Fibroblast of pulmonary artery (primary cell): ENCODE measurements at regions not wholly inside any gene's neighbourhood (a gene's known extent, or its start where the extent isn't known, plus 50 kb on each side); places are given as distances from the start of the nearest gene placed in this dataset.

Experiments used
- DNase-seq: peaks from one replicate; pipeline ENCODE4 v3.0.0-alpha.2; 2010; ENCODE audit warnings: low read depth
- H3K4me3 ChIP-seq: replicated peaks from 2 replicates; pipeline ENCODE4 v1.5.1; 2011; ENCODE audit warnings: low read depth, mild to moderate bottlenecking, control low read depth, low read length, moderate library complexity
- TF ChIP-seq, protein P1 (sequence below): IDR thresholded peaks from 2 replicates; pipeline ENCODE4 v1.5.1; 2011; ENCODE audit warnings: mild to moderate bottlenecking, control low read depth, low read length, inconsistent platforms; ENCODE audit errors: missing control alignments

DNA sequence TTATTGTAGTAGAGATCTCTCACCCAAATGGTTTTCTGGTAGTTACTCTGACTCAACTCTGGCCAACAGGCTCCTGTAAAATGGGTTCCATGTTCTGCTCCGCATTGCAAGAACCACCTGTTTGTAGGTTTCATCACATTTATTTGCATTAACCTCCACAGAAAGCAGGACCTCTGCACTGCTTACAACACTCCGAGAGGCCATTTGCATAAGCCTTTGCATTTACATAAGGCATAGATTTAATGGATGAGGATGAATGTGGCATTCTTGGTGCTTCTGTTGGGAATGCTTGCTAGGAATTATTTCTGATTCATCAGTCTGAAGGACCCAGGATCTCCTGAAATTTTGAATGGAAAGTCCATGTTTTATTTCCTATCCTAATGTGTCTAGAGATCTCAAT, 320.1 kb downstream of the ZNF621 start:
- TF ChIP-seq, protein P1, sequence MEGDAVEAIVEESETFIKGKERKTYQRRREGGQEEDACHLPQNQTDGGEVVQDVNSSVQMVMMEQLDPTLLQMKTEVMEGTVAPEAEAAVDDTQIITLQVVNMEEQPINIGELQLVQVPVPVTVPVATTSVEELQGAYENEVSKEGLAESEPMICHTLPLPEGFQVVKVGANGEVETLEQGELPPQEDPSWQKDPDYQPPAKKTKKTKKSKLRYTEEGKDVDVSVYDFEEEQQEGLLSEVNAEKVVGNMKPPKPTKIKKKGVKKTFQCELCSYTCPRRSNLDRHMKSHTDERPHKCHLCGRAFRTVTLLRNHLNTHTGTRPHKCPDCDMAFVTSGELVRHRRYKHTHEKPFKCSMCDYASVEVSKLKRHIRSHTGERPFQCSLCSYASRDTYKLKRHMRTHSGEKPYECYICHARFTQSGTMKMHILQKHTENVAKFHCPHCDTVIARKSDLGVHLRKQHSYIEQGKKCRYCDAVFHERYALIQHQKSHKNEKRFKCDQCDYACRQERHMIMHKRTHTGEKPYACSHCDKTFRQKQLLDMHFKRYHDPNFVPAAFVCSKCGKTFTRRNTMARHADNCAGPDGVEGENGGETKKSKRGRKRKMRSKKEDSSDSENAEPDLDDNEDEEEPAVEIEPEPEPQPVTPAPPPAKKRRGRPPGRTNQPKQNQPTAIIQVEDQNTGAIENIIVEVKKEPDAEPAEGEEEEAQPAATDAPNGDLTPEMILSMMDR: no peak

DNA sequence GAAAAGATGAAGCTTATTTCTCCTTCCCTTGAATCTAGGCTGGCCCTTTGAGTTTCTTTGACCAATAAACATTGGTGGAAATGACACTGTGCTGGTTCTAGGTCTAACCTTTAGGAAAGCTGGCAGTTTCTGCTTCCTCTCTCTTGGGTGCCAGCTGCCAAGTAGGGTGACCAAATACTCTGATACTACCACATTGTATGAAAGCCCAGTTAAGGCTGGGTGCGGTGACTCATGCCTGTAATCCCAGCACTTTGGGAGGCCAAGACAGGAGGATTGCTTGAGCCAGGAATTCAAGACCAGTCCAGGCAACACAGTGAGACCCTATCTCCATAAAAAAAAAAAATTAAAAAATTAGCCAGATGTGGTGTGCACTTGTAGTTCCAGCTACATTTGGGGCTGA, 320.7 kb downstream of the ZNF621 start:
- TF ChIP-seq, protein P1: no peak
- DNase-seq: no peak
- H3K4me3 ChIP-seq: no peak overlapping the region

More for the DNA sequence above, 320.1 kb downstream of the ZNF621 start:
- no peak overlapping the region for H3K4me3 ChIP-seq
- no peak for DNase-seq

DNA sequence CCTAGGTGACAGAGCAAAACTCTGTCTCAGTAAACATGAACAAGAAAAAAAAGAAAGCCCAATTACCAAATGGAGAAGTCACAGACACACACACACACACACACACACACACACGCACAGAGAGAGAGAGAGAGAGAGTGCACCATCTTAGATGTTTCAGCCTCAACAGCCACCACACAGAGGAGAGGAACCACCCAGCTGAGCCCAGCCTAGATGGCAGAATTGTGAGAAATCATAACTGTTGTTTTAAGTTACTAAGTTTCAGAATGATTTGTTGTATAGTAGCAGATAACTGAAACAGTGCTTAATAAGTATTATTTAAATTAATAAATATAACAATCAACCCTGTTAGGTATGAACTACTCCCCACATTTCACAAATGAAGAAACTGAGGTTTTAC, 321.2 kb downstream of the ZNF621 start:
- no peak for DNase-seq
- no peak overlapping the region for H3K4me3 ChIP-seq
- TF ChIP-seq, protein P1: no peak

DNA sequence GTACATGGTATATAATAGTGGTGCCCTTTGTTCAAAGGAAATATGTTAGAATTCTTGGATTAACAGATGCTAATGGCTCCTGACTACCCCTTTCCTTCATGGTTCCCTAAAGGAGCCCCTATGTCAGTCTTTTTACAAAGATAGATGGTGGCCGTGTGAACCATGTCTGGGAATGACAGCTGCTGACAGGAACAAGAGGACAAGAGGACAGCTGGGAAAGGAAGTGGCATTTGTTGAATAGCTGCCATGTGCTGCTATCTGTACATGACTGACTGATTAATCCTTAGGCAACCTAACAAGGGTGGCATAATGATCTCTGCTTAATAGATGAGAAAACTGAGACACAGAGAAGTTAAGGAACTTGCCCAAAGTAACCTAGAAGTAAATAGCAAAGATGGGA, 321.7 kb downstream of the ZNF621 start:
- H3K4me3 ChIP-seq: no peak overlapping the region
- DNase-seq: no peak
- TF ChIP-seq, protein P1: no peak

DNA sequence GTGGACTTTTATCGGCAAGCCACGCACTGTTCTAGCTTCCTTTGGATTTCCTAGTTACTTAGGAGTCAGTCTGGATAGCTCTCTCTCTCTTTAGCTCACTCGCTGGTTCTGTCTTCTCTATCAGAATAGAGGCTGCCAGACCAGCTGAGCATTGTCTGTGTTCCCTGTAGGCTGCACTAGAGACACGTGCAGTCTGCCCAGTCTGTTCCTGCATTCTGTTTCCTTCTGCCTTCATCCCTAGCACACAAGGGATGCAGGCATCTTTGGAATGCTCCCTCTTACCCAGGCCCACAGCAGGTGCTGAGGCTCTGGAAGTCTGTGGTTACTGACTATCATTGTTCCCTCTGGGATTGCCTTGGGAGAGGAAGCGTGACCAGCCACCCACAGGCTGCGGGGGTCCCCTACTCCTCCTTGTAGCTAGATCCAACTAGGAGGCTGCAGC, 322.8 kb downstream of the ZNF621 start:
- peak; percentile 44 for DNase-seq
- TF ChIP-seq, protein P1: peak; percentile 19
- no peak overlapping the region for H3K4me3 ChIP-seq

DNA sequence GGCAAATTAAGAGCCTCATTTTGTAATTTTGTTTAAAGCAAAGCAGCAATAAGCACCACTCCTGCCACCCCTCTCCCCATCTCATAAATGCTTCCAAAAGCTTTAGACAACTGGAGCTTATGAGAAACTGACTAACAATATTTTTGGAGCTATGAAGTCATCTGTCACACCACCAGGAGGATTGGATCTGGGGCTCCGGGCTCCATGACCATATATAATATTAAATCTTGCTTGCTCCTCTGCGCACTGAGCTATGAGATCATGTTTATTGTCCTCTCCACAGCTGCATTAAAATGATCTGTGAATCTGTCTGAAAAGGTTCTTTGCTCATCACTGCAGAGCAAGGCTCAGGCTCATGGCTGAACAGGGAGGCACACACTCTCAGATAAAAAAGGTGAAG, 323.7 kb downstream of the ZNF621 start:
- H3K4me3 ChIP-seq: no peak overlapping the region
- TF ChIP-seq, protein P1: no peak
- no peak for DNase-seq

DNA sequence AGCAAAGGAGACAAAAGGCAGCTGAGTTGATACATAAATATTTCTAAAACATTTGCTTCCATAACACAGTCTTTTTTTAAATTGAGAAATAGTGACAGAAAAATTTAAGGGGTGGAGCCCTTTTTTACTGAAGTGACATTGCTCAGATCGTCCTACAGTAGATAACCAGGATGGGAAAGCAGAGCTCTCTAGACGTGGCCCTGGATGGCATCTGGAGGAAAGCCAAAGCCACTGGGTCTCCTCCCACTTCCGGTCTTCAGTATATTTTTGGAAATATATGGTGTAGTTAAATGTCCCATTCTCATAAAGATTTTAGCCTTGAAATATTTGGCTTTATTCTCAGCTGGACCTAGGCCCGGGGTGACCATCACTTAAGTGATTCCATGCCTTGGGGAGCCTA, 326.1 kb downstream of the ZNF621 start:
- TF ChIP-seq, protein P1: no peak
- no peak overlapping the region for H3K4me3 ChIP-seq
- DNase-seq: no peak
